Keratinocyte (primary cell): ENCODE measurements at regions not wholly inside any gene's neighbourhood (a gene's known extent, or its start where the extent isn't known, plus 50 kb on each side); places are given as distances from the start of the nearest gene placed in this dataset.

Experiments
- DNase-seq: peaks from one replicate; pipeline ENCODE4 v3.0.0-alpha.2; 2011; ENCODE audit warnings: low read depth, missing footprints, low spot score
- FAIRE-seq: peaks from 2 replicates; lab custom pipeline; 2011; peaks lifted over from hg19 to GRCh38; lab: Jason Lieb, UNC
- H2AFZ ChIP-seq: 2 replicates; pipeline ENCODE4 v1.6.0; 2012; ENCODE audit warnings: low read length, control low read depth, inconsistent platforms; ENCODE audit not compliant: control insufficient read depth
- H3K27ac ChIP-seq: 2 replicates; pipeline ENCODE4 v1.5.1; 2011; ENCODE audit warnings: low read length; ENCODE audit not compliant: control insufficient read depth, insufficient read depth
- H3K27me3 ChIP-seq: 3 replicates; pipeline ENCODE4 v1.6.0; 2011; ENCODE audit warnings: low read length; ENCODE audit not compliant: control insufficient read depth, insufficient read depth; ENCODE audit errors: extremely low read depth
- H3K36me3 ChIP-seq, 2 experiments: 2 replicates in 1 of 2; 3 replicates in 1 of 2; pipeline ENCODE4 v1.5.1; 2011; ENCODE audit warnings: low read length in 2 of 2, mild to moderate bottlenecking in 1 of 2; ENCODE audit not compliant: control insufficient read depth in 2 of 2, insufficient read depth in 2 of 2; ENCODE audit errors: extremely low read depth in 1 of 2
- H3K4me1 ChIP-seq: 3 replicates; pipeline ENCODE4 v1.5.1; 2011; ENCODE audit warnings: low read length; ENCODE audit not compliant: control insufficient read depth, insufficient read depth; ENCODE audit errors: extremely low read depth
- H3K4me2 ChIP-seq: 3 replicates; pipeline ENCODE4 v1.6.0; 2011; ENCODE audit warnings: low read depth, low read length; ENCODE audit not compliant: control insufficient read depth, insufficient read depth; ENCODE audit errors: extremely low read depth
- H3K4me3 ChIP-seq, 3 experiments: fragments of 200-600 bp in 1 of 3; sonication (generic) in 1 of 3; 2 replicates in 2 of 3; 3 replicates in 1 of 3; pipeline ENCODE4 v1.5.1; 2011 to 2016; ENCODE audit warnings: low read length in 3 of 3, mild to moderate bottlenecking in 3 of 3, control low read depth in 2 of 3, inconsistent platforms in 1 of 3, low read depth in 1 of 3, mixed read lengths in 1 of 3, mixed run types in 1 of 3, moderate library complexity in 1 of 3; ENCODE audit not compliant: control insufficient read depth in 2 of 3, insufficient read depth in 2 of 3; ENCODE audit errors: extremely low read depth in 1 of 3
- H3K79me2 ChIP-seq: 2 replicates; pipeline ENCODE4 v1.6.0; 2012; ENCODE audit warnings: low read length; ENCODE audit not compliant: control insufficient read depth, insufficient read depth
- H3K9ac ChIP-seq: 3 replicates; pipeline ENCODE4 v1.6.0; 2011; ENCODE audit warnings: low read length; ENCODE audit not compliant: control insufficient read depth, insufficient read depth; ENCODE audit errors: extremely low read depth
- H3K9me1 ChIP-seq: 3 replicates; pipeline ENCODE4 v1.6.0; 2011; ENCODE audit warnings: low read length; ENCODE audit not compliant: control insufficient read depth, insufficient read depth; ENCODE audit errors: extremely low read depth
- H3K9me3 ChIP-seq: 2 replicates; pipeline ENCODE4 v1.5.1; 2012; ENCODE audit warnings: low read depth, low read length; ENCODE audit not compliant: control insufficient read depth
- H4K20me1 ChIP-seq: 3 replicates; pipeline ENCODE4 v1.6.0; 2011; ENCODE audit warnings: low read length; ENCODE audit not compliant: control insufficient read depth, insufficient read depth; ENCODE audit errors: extremely low read depth
- CTCF ChIP-seq, 3 experiments: IDR thresholded peaks in 1 of 3; conservative IDR thresholded peaks in 1 of 3; optimal IDR thresholded peaks in 1 of 3; 2 replicates in 2 of 3; 3 replicates in 1 of 3; pipeline versions ENCODE3 to v1.5.1; 2011; ENCODE audit warnings: low read length in 3 of 3, mild to moderate bottlenecking in 3 of 3, moderate library complexity in 2 of 3, control low read depth in 1 of 3, inconsistent platforms in 1 of 3; ENCODE audit not compliant: insufficient read depth in 2 of 3; ENCODE audit errors: extremely low read depth in 1 of 3
- EZH2 ChIP-seq: IDR thresholded peaks from one replicate; pipeline ENCODE4 v1.6.1; 2012; ENCODE audit warnings: inconsistent platforms, mild to moderate bottlenecking, low read length, moderate library complexity
- dilution Hi-C: fragments of 300-500 bp; cut with MboI; formaldehyde crosslinking; loops from one replicate; pipeline ENCODE4 v1.7.0; 2020; ENCODE audit warnings: low sequenced_read_pairs; ENCODE audit not compliant: extremely low pct_ligation_motif_present

- DNase-seq = no peak
- Histone ChIP-seq H3K4me3 (no peak overlapping the region), H4K20me1 (no peaks in the 10 kb centered on the region), H3K4me2 (no peak overlapping the region), H3K9me3 (no peaks in the 10 kb centered on the region), H3K27ac (no peak overlapping the region), H3K9ac (no peak overlapping the region), H2AFZ (no peak overlapping the region), H3K4me1 (peaks cover 3% of the 10 kb centered on the region), H3K9me1 (no peaks in the 10 kb centered on the region), H3K27me3 (no peaks in the 10 kb centered on the region), H3K79me2 (no peaks in the 10 kb centered on the region), H3K36me3 (no peaks in the 10 kb centered on the region)
- dilution Hi-C loops = no loop called here
- FAIRE-seq = no peak
- TF ChIP-seq EZH2 = no peak
- no peak for TF ChIP-seq CTCF (optimal IDR thresholded peaks at IDR 0.05 in 1 of 3, IDR thresholded peaks at IDR 0.05 in 1 of 3, conservative IDR thresholded peaks at IDR 0.05 in 1 of 3; ENCODE audit: extremely low read depth in 1 of 3, insufficient read depth in 2 of 3, low read length in 3 of 3)
These were observed 250.1 kb upstream of the TRPC7 start for GRCh38 chr5:136615251-136616119.

- no peaks in the 10 kb centered on the region for H3K9me3 ChIP-seq
- no peaks in the 10 kb centered on the region for H3K79me2 ChIP-seq
- H3K9me1 ChIP-seq = no peaks in the 10 kb centered on the region
- dilution Hi-C loops = no loop called here
- no peak overlapping the region for H3K4me2 ChIP-seq
- H3K4me1 ChIP-seq = peaks cover 3% of the 10 kb centered on the region
- FAIRE-seq = no peak
- H3K9ac ChIP-seq = no peak overlapping the region
- DNase-seq = no peak
- H3K27me3 ChIP-seq = no peaks in the 10 kb centered on the region
- H2AFZ ChIP-seq = no peak overlapping the region
- no peaks in the 10 kb centered on the region for H4K20me1 ChIP-seq
- no peaks in the 10 kb centered on the region for H3K36me3 ChIP-seq
- H3K4me3 ChIP-seq = no peak overlapping the region
- no peak overlapping the region for H3K27ac ChIP-seq
- TF ChIP-seq CTCF (optimal IDR thresholded peaks at IDR 0.05 in 1 of 3, IDR thresholded peaks at IDR 0.05 in 1 of 3, conservative IDR thresholded peaks at IDR 0.05 in 1 of 3; ENCODE audit: extremely low read depth in 1 of 3, insufficient read depth in 2 of 3, low read length in 3 of 3) (no peak), EZH2 (no peak)
These were observed 247.9 kb upstream of the TRPC7 start for GRCh38 chr5:136613230-136613629.
